PC-3 (cell line): ENCODE measurements at regions not wholly inside any gene's neighbourhood (a gene's known extent, or its start where the extent isn't known, plus 50 kb on each side); places are given as distances from the start of the nearest gene placed in this dataset.
A peak's percentile ranks its signal among the peaks of the same experiment; 100 is the strongest.

ENCODE experiments used
- ATAC-seq: fragments of 200-7000 bp; cut with Tn5 transposase; 2 replicates; pipeline ENCODE4 v1.9.1; 2020; ENCODE audit warnings: mild to moderate bottlenecking, moderate library complexity
- BruUV-seq: library from RNA; stranded (reverse); fragments of 400-500 nt; replicated peaks from 2 replicates; lab custom pipeline; 2021; lab: Mats Ljungman, UMichigan
- CTCF ChIA-PET: fragments of 300-600 bp; sonication (Branson Sonifier 250); formaldehyde crosslinking; loops from one replicate; lab custom pipeline; 2022; ENCODE audit warnings: antibody characterized with exemption; lab: Charles Lee
- POLR2A ChIA-PET: fragments of 300-600 bp; sonication (Branson Sonifier 250); formaldehyde crosslinking; loops from one replicate; lab custom pipeline; 2022; ENCODE audit warnings: antibody characterized with exemption; ENCODE audit not compliant: unreplicated experiment; lab: Charles Lee
- DNase-seq: peaks from one replicate; pipeline ENCODE4 v3.0.0-alpha.2; 2015
- H2AFZ ChIP-seq: fragments of 300-600 bp; sonication (generic); 2 replicates; pipeline ENCODE4 v1.6.0; 2016; ENCODE audit warnings: antibody characterized with exemption, low read length
- H3F3A ChIP-seq: fragments of 300-600 bp; sonication (generic); one replicate; pipeline ENCODE4 v1.6.0; 2017; ENCODE audit warnings: antibody characterized with exemption, low read length, control low read depth, mild to moderate bottlenecking; ENCODE audit not compliant: unreplicated experiment
- H3K27ac ChIP-seq: fragments of 300-600 bp; sonication (generic); 2 replicates; pipeline ENCODE4 v1.5.1; 2016; ENCODE audit warnings: mild to moderate bottlenecking, low read length
- H3K27me3 ChIP-seq: fragments of 300-600 bp; sonication (generic); 2 replicates; pipeline ENCODE4 v1.6.1; 2016; ENCODE audit warnings: low read length, mixed read lengths
- H3K36me3 ChIP-seq: fragments of 300-600 bp; sonication (generic); 2 replicates; pipeline ENCODE4 v1.6.1; 2016; ENCODE audit warnings: low read depth, mixed run types, low read length, mixed read lengths
- H3K4me1 ChIP-seq: fragments of 300-600 bp; sonication (generic); 2 replicates; pipeline ENCODE4 v1.5.1; 2016; ENCODE audit warnings: low read length; ENCODE audit not compliant: insufficient read depth
- H3K4me2 ChIP-seq: fragments of 300-600 bp; sonication (generic); 2 replicates; pipeline ENCODE4 v1.6.0; 2016; ENCODE audit warnings: low read length
- H3K4me3 ChIP-seq: fragments of 300-600 bp; sonication (generic); 2 replicates; pipeline ENCODE4 v1.5.1; 2016; ENCODE audit warnings: mild to moderate bottlenecking, low read length, mixed read lengths
- H3K79me2 ChIP-seq: fragments of 300-600 bp; sonication (generic); 2 replicates; pipeline ENCODE4 v1.6.1; 2017; ENCODE audit warnings: low read length, mixed read lengths
- H3K9ac ChIP-seq: fragments of 300-600 bp; sonication (generic); 2 replicates; pipeline ENCODE4 v1.6.0; 2016; ENCODE audit warnings: mild to moderate bottlenecking, low read length
- H3K9me2 ChIP-seq: fragments of 300-600 bp; sonication (generic); replicated peaks from 2 replicates; pipeline ENCODE4 v1.6.1; 2016; ENCODE audit warnings: mixed run types, low read length, mixed read lengths
- H3K9me3 ChIP-seq: fragments of 300-600 bp; sonication (generic); 2 replicates; pipeline ENCODE4 v1.6.1; 2016; ENCODE audit warnings: low read length, mixed read lengths
- H4K20me1 ChIP-seq: fragments of 300-600 bp; sonication (generic); 2 replicates; pipeline ENCODE4 v1.6.1; 2016; ENCODE audit warnings: low read length, mixed read lengths
- CTCF ChIP-seq: fragments of 300-600 bp; sonication (generic); conservative IDR thresholded peaks from 2 replicates; pipeline ENCODE4 v1.5.1; 2017; ENCODE audit warnings: antibody characterized with exemption, low read depth, mild to moderate bottlenecking, low read length
- EZH2 ChIP-seq: fragments of 300-600 bp; sonication (generic); IDR thresholded peaks from one replicate; pipeline ENCODE4 v1.6.1; 2017; ENCODE audit warnings: antibody characterized with exemption, mild to moderate bottlenecking, low read length; ENCODE audit not compliant: unreplicated experiment
- EZH2phosphoT487 ChIP-seq: fragments of 300-600 bp; sonication (generic); IDR thresholded peaks from 2 replicates; pipeline ENCODE4 v1.6.1; 2018; ENCODE audit warnings: mild to moderate bottlenecking, antibody characterized with exemption, low read length, borderline replicate concordance
- intact Hi-C: fragments of 100-400 bp; cut with micrococcal nuclease; formaldehyde crosslinking; loops from 2 replicates; pipeline ENCODE4 v1.9.0; 2023

- Histone ChIP-seq H3K9me3 (no peaks in the 10 kb centered on the region), H3K79me2 (no peaks in the 10 kb centered on the region), H3K27ac (no peak overlapping the region), H4K20me1 (no peaks in the 10 kb centered on the region), H3K36me3 (no peaks in the 10 kb centered on the region), H3K9me2 (no peaks in the 10 kb centered on the region), H2AFZ (no peak overlapping the region), H3K4me2 (no peak overlapping the region), H3K27me3 (no peaks in the 10 kb centered on the region), H3F3A (no peaks in the 10 kb centered on the region), H3K4me1 (peaks cover 16% of the 10 kb centered on the region; the same call in 1 of the 2 replicates), H3K4me3 (no peak overlapping the region), H3K9ac (no peak overlapping the region)
- ATAC-seq = no peak
- intact Hi-C loops = no loop called here
- DNase-seq = no peak
- BruUV-seq = no TSS peak
- POLR2A ChIA-PET = interaction anchor here (0.7 kb wide), 1 partner anchor 97 kb away, joined by 5 read pairs; no protein-coding TSS in a partner anchor
- TF ChIP-seq EZH2 (no peak), CTCF (no peak), EZH2phosphoT487 (no peak)
- CTCF ChIA-PET = no interaction called here
These were observed 196.4 kb downstream of the SIM1 start for GRCh38 chr6:100268326-100268725.

DNA sequence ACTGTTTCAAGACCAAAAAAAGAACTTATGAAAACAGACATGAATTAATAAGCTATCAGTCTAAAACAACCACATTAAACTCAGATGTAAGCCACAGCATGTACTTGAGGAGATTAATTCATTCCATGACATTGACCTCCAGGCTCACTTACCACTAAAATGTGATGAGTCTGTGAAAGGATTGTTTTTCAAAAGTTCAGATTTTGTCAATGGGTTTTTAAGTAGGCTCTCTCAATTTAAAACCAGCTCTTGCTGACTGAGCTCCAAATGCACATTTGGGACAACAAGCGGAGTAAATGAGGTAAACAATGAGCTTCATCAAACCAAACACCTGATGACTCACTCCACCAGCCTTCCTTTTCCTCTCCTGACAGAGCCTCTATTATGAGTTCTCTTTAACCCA lies 197.0 kb downstream of the SIM1 start:
- H3K4me1 ChIP-seq = peaks cover 16% of the 10 kb centered on the region; the same call in 1 of the 2 replicates
- no TSS peak for BruUV-seq
- H3K9me3 ChIP-seq = no peaks in the 10 kb centered on the region
- DNase-seq (peak; percentile 31), ATAC-seq (peak; percentile 33; the same call in 1 of the 2 replicates)
- no peaks in the 10 kb centered on the region for H3K27me3 ChIP-seq
- ChIA-PET POLR2A (interaction anchor here (0.6 to 0.7 kb wide), 2 partner anchors 97 to 206 kb away, joined by 5 read pairs; no protein-coding TSS in a partner anchor), CTCF (no interaction called here)
- no peak for TF ChIP-seq CTCF
- no peak for TF ChIP-seq EZH2
- no peak for TF ChIP-seq EZH2phosphoT487
- intact Hi-C loops = no loop called here
- H3K4me2 ChIP-seq = no peak overlapping the region
- H3K36me3 ChIP-seq = no peaks in the 10 kb centered on the region
- H3K79me2 ChIP-seq = no peaks in the 10 kb centered on the region
- no peaks in the 10 kb centered on the region for H4K20me1 ChIP-seq
- no peak overlapping the region for H2AFZ ChIP-seq
- H3K4me3 ChIP-seq = no peak overlapping the region
- no peak overlapping the region for H3K9ac ChIP-seq
- no peak overlapping the region for H3K27ac ChIP-seq
- H3K9me2 ChIP-seq = no peaks in the 10 kb centered on the region
- H3F3A ChIP-seq = no peaks in the 10 kb centered on the region

DNA sequence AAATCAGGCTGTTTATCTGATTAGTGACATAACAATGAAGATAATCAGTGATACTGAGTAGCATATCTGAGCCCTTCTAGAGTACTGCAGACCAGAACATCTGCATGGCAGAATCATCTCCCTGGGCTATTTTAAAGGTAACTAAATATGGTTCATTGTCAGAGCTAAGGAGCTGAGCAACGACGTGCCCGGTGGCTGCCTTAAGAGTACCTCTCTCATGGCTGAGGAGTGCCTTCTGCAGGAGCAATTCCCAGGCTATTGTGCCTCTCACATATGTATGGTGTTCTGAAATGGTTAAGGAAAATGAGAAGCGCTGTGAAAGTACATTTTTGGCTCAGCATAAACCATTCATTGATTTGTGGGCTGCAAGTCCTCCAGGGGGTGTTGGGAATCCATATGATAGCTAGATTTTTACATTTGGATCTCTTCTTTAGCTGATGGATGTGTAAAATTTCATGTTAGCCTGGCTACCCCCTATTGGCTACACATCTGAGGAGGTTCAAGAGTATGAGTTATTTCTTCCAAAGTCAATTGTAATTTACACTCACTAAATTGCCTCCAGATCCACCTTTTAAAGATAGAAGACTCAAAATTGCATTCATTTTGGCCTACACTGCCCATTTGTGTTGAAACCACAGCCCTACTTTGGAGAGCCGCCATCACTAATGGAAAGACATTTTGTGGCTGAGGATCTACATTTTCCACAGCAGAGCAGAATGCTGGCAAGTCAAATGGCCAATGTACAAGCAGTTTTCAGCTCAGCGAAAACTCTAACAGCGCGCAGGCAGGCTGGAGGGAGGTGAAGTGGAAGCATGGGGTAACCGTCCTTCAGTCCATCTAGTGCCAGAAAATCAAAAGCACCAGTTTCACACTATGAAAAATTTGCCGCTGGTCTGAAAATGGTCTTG lies 198.0 kb downstream of the SIM1 start:
- ChIA-PET POLR2A (no interaction called here), CTCF (no interaction called here)
- Histone ChIP-seq H4K20me1 (no peaks in the 10 kb centered on the region), H3K9me3 (no peaks in the 10 kb centered on the region), H3K36me3 (no peaks in the 10 kb centered on the region), H3K4me2 (no peak overlapping the region), H3K79me2 (no peaks in the 10 kb centered on the region), H3K4me3 (no peak overlapping the region), H2AFZ (no peak overlapping the region), H3K9ac (no peak overlapping the region), H3K27me3 (no peaks in the 10 kb centered on the region), H3K9me2 (no peaks in the 10 kb centered on the region), H3K4me1 (peaks cover 16% of the 10 kb centered on the region; the same call in 1 of the 2 replicates), H3K27ac (no peak overlapping the region), H3F3A (no peaks in the 10 kb centered on the region)
- no peak for ATAC-seq
- intact Hi-C loops = no loop called here
- no TSS peak for BruUV-seq
- no peak for DNase-seq
- TF ChIP-seq EZH2 (no peak), CTCF (no peak), EZH2phosphoT487 (no peak)
